ENCODE measurements at regions not wholly inside any gene's neighbourhood (a gene's known extent, or its start where the extent isn't known, plus 50 kb on each side); places are given as distances from the start of the nearest gene placed in this dataset.
A peak's percentile ranks its signal among the peaks of the same experiment; 100 is the strongest.

DNA sequence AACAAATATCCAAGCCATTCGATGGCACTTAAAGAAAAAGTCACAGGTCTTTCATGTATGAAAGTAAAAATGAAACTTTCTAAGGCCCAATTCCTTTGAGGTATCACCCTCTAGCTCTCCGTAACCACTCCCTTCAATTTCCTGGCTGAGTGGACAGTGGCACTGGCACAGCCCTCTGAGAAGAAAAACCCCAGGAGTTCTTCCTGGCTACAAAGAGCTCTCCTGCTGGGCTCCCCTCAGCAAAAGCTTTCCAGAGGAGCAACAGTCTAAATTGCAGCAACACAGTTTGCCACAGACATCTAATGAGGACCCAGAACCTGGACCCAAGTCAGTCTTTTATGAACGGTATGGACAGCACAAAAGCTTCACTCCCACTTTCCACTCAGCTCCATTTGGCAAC lies 71.8 kb downstream of the FUNDC1 start:
- DNase-seq (ENCODE audit: low read depth in 2 of 3, low spot score in 2 of 3): no peak

- peak in 1 of 3 donors; percentile 7 for DNase-seq (ENCODE audit: low read depth in 2 of 3, low spot score in 2 of 3)
Measured at GRCh38 chrX:44462850-44463249, 79.8 kb downstream of the FUNDC1 start.

GRCh38 chrX:44459501-44459900 lies 83.2 kb downstream of the FUNDC1 start:
- no peak for DNase-seq (ENCODE audit: low read depth in 2 of 3, low spot score in 2 of 3)

DNA sequence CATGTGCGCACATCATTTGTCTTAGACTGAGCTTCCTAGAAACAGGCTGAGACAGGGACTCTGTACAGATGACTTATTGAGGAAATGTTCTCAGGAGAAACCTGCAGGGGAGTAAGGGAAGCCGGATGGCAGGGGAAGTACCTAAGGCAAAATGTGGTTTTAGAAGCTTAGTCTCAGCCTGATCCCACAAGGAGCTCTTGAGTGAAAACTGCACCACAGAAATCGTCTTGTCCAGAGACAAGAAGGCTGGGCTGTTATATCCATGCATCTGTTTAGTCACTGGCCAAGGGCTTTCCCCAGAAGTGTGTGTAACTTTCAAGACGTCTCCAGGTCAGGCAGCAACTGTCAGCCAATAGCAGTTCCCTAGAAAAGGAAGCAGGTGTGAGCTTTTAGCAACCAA lies 86.0 kb downstream of the FUNDC1 start:
- no peak for DNase-seq (ENCODE audit: low read depth in 2 of 3, low spot score in 2 of 3)

DNA sequence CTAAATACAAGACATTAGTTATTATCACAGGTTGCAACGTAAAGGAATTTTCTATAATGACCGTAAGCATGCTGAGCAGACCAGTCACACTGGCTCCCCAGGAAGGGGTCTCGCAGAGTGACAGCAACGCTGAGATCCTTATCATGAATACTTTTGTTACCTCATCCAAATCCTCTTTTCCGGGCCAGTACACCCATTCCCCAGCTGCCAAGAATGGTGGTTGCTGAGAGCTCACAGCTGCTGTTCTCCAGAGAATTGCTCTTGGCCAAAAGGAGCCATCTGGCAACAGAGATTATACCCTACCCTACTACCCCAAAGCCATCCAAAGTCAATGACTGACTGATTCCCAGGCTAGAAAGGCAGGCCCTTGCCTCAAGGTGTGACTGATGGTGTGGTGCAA lies 91.6 kb downstream of the FUNDC1 start:
- DNase-seq (ENCODE audit: low read depth in 2 of 3, low spot score in 2 of 3): no peak

- DNase-seq (ENCODE audit: low read depth in 2 of 3, low spot score in 2 of 3): no peak
Measured at GRCh38 chrX:44447214-44447613, 95.4 kb downstream of the FUNDC1 start.

- peak in 1 of 3 donors; percentile 28 for DNase-seq (ENCODE audit: low read depth in 2 of 3, low spot score in 2 of 3)
Measured at GRCh38 chrX:44440006-44440405, 96.5 kb upstream of the EFHC2 start.

DNA sequence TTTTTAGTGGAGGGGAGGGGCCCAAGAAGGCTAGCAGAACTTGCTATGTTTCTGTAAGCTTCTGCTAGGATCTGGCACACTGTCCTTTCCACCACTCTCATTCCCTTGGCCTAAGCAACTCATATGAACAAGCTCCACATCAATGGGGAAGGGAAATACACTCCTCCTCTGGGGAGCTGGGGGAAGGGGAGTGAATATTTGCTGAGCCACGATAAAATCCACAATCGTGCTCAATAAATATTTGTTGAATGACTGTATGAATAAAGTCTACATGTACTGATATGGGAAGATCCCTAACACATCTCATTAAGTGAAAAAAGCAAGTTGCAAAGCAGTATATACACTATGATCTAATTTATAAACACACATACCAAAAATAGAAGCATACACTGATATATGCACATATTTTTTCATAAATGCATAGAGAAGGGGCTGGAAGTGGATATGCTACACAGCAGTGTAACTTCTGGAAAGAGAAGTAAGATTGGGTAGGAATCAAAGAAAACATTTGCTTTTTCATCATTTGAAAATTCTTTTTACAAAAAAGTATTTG lies 95.8 kb upstream of the EFHC2 start:
- no peak for DNase-seq (ENCODE audit: low read depth in 2 of 3, low spot score in 2 of 3)

- no peak for DNase-seq (ENCODE audit: low read depth in 2 of 3, low spot score in 2 of 3)
Measured at GRCh38 chrX:44435047-44435446, 91.6 kb upstream of the EFHC2 start.

DNA sequence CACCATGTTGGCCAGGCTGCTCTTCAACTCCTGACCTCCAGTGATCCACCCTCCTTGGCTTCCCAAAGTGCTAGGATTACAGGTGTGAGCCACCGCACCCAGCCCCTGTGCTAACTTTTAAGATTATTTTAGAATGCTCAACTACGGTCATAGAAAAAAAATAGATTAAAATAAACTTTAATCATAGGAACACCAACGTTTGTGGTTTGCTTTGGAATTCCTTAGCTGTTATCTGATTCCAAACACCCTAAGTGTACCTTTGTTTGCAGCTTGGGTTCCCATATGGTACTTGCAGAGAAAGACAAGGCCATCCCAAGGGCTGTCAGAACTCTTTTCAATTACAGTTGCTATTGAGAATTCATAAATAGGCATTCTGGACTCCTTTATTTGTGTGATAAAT lies 90.1 kb upstream of the EFHC2 start:
- no peak for DNase-seq (ENCODE audit: low read depth in 2 of 3, low spot score in 2 of 3)

DNA sequence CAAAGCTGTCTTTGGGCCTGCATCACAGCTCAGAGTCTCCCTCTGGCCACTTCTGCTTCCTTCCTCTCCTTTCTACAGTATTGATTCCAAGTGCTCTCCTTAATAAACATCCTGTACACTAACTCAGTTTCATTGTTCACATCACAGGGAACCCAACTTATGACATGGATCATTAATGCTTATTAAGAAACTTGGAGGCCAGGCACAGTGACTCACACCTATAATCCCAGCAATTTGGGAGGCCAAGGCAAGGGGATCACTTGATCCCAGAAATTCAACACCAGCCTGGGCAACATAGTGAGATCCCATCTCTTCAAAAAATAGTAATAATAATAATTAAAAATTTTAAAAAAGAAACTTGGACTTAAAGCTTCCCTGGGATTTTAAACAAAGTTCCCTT lies 89.2 kb upstream of the EFHC2 start:
- peak in 2 of 3 donors; percentile 10 to 27 for DNase-seq (ENCODE audit: low read depth in 2 of 3, low spot score in 2 of 3)

DNA sequence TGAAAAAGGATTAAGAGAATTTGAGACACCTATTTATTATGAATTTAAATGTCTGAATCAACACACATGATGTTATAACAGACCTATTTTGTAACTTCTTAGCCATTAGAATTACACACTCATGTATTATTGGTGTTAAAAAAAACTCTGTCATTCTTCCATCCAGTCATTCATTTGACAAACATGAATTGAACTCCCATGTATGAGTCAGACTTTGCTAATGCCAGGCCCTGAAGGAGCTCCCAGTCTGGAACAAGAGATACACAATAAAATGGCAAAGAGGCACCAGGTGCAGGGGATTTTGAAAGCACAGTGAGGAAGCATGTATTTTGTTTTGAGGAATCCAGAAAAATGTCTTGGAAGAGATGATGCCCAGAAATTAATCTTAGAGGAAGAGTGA lies 87.7 kb upstream of the EFHC2 start:
- no peak for DNase-seq (ENCODE audit: low read depth in 2 of 3, low spot score in 2 of 3)

DNA sequence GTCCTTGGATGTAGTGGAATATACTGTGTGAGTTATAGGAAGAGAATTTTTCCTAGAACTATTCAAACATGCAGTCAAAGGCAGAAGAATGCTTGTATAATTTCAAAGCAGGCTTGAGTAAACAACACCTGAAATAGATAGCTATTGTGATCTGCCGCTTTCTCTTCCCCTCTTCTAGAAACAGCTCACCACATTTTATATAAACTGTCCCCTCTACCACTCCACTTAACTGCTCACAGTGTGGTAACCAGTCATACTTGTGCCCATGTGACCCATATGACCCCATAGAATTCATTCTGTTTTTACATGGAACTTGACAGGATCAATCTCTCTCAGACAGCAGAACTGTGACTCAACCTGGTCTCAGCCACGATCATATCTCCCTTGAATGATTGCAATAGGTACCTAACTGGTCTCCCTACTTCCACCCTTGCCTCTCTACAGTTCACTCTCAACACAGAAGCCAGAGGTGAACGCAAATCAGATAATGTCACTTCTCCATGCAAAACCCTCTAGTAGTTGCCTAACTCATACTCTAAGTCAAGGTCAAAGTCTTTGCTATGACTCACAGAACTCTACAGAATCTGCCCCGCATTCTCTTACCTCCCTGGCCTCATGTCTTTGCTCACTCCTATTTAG lies 85.6 kb upstream of the EFHC2 start:
- DNase-seq (ENCODE audit: low read depth in 2 of 3, low spot score in 2 of 3): no peak

- no peak for DNase-seq (ENCODE audit: low read depth in 2 of 3, low spot score in 2 of 3)
Measured at GRCh38 chrX:44422631-44423030, 79.2 kb upstream of the EFHC2 start.

- no peak for DNase-seq (ENCODE audit: low read depth in 2 of 3, low spot score in 2 of 3)
Measured at GRCh38 chrX:44415639-44416386, 72.3 kb upstream of the EFHC2 start.

- no peak for DNase-seq (ENCODE audit: low read depth in 2 of 3, low spot score in 2 of 3)
Measured at GRCh38 chrX:44401151-44401550, 57.7 kb upstream of the EFHC2 start.

DNA sequence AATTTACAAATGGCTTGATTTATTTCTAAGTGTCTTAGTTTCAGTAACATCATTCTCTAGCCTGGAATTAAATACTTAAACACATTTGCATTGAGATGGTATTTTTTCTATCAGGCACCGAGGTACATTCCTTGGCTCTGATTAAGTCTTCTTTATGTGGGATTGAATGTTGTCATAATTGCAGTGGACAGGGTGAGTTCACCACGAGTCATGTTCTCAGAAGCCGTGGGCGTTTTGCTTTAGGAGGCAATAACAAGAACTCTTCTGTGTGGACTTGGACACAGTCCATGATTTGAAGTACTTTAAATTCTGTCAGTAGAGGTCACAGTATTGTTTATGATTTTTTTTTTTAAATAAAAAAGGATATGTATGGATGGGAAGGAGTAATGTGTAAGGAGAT lies 57.1 kb upstream of the EFHC2 start:
- DNase-seq (ENCODE audit: low read depth in 2 of 3, low spot score in 2 of 3): no peak

DNA sequence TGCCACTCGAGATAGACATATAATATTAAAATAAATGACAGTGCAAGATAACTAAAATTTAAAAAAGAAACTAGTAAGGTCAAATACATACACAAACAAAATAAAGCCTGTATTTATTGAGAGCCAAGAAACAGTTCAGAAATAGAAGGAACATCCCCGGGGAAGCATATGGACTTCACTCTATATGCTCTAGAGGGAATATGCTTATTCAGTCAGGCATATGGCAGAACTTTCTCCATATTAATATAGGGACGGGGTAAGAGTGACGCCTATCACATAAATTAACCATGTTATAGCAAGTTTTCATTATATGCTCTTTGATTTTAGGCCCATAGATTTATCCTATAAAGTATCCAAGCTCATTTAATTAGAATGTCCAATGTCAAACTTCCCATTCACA lies 56.7 kb upstream of the EFHC2 start:
- DNase-seq (ENCODE audit: low read depth in 2 of 3, low spot score in 2 of 3): no peak

All from hematopoietic multipotent progenitor cell (in vitro differentiated cells).